ENCODE measurements at regions not wholly inside any gene's neighbourhood (a gene's known extent, or its start where the extent isn't known, plus 50 kb on each side); places are given as distances from the start of the nearest gene placed in this dataset.

GRCh38 chr20:23253524-23253923 lies 97.1 kb upstream of the NXT1 start:
- TF ChIP-seq GATA1 (IDR thresholded peaks at IDR 0.05; ENCODE audit: low read depth, low read length), result no peak
- no peak for TF ChIP-seq POLR2A (IDR thresholded peaks at IDR 0.05; ENCODE audit: low read length)
- no peak for DNase-seq

GRCh38 chr20:23251779-23252178 lies 98.8 kb upstream of the NXT1 start:
- TF ChIP-seq GATA1 (IDR thresholded peaks at IDR 0.05; ENCODE audit: low read depth, low read length), result no peak
- no peak for TF ChIP-seq POLR2A (IDR thresholded peaks at IDR 0.05; ENCODE audit: low read length)
- DNase-seq, result no peak

- TF ChIP-seq GATA1 (IDR thresholded peaks at IDR 0.05; ENCODE audit: low read depth, low read length), result no peak
- no peak for TF ChIP-seq POLR2A (IDR thresholded peaks at IDR 0.05; ENCODE audit: low read length)
- no peak for DNase-seq
These were observed 101.0 kb upstream of the NXT1 start for GRCh38 chr20:23249541-23249940.

GRCh38 chr20:23248461-23248882 lies 102.1 kb upstream of the NXT1 start:
- DNase-seq, result no peak
- TF ChIP-seq GATA1 (IDR thresholded peaks at IDR 0.05; ENCODE audit: low read depth, low read length) (no peak), POLR2A (IDR thresholded peaks at IDR 0.05; ENCODE audit: low read length) (no peak)

GRCh38 chr20:23246717-23247664 lies 103.6 kb upstream of the NXT1 start:
- TF ChIP-seq POLR2A (IDR thresholded peaks at IDR 0.05; ENCODE audit: low read length) (no peak), GATA1 (IDR thresholded peaks at IDR 0.05; ENCODE audit: low read depth, low read length) (no peak)

GRCh38 chr20:23245553-23246181 lies 104.9 kb upstream of the NXT1 start:
- TF ChIP-seq POLR2A (IDR thresholded peaks at IDR 0.05; ENCODE audit: low read length) (no peak), GATA1 (IDR thresholded peaks at IDR 0.05; ENCODE audit: low read depth, low read length) (no peak)
- DNase-seq, result peak; percentile 54 to 76

More at GRCh38 chr20:23246717-23247664, 103.6 kb upstream of the NXT1 start:
- DNase-seq, result peak; percentile 10 to 25

- no peak for DNase-seq
- TF ChIP-seq GATA1 (IDR thresholded peaks at IDR 0.05; ENCODE audit: low read depth, low read length), result no peak
- no peak for TF ChIP-seq POLR2A (IDR thresholded peaks at IDR 0.05; ENCODE audit: low read length)
These were observed 105.6 kb upstream of the NXT1 start for GRCh38 chr20:23244916-23245552.

GRCh38 chr20:23244156-23244915 lies 106.3 kb upstream of the NXT1 start:
- no peak for DNase-seq
- TF ChIP-seq GATA1 (IDR thresholded peaks at IDR 0.05; ENCODE audit: low read depth, low read length) (no peak), POLR2A (IDR thresholded peaks at IDR 0.05; ENCODE audit: low read length) (no peak)

GRCh38 chr20:23243791-23244155 lies 106.8 kb upstream of the NXT1 start:
- DNase-seq, result peak in 1 of 2 experiments; percentile 6
- TF ChIP-seq GATA1 (IDR thresholded peaks at IDR 0.05; ENCODE audit: low read depth, low read length) (no peak), POLR2A (IDR thresholded peaks at IDR 0.05; ENCODE audit: low read length) (no peak)

GRCh38 chr20:23242556-23243180 lies 107.9 kb upstream of the NXT1 start:
- DNase-seq, result no peak
- no peak for TF ChIP-seq POLR2A (IDR thresholded peaks at IDR 0.05; ENCODE audit: low read length)
- TF ChIP-seq GATA1 (IDR thresholded peaks at IDR 0.05; ENCODE audit: low read depth, low read length), result no peak

- DNase-seq, result no peak
- TF ChIP-seq POLR2A (IDR thresholded peaks at IDR 0.05; ENCODE audit: low read length), result no peak
- no peak for TF ChIP-seq GATA1 (IDR thresholded peaks at IDR 0.05; ENCODE audit: low read depth, low read length)
These were observed 108.5 kb upstream of the NXT1 start for GRCh38 chr20:23242104-23242503.

GRCh38 chr20:23241416-23241815 lies 109.2 kb upstream of the NXT1 start:
- no peak for DNase-seq
- TF ChIP-seq GATA1 (IDR thresholded peaks at IDR 0.05; ENCODE audit: low read depth, low read length) (no peak), POLR2A (IDR thresholded peaks at IDR 0.05; ENCODE audit: low read length) (no peak)

- no peak for TF ChIP-seq GATA1 (IDR thresholded peaks at IDR 0.05; ENCODE audit: low read depth, low read length)
- TF ChIP-seq POLR2A (IDR thresholded peaks at IDR 0.05; ENCODE audit: low read length), result no peak
- no peak for DNase-seq
These were observed 110.1 kb upstream of the NXT1 start for GRCh38 chr20:23240519-23240918.
